ENCODE measurements at regions not wholly inside any gene's neighbourhood (a gene's known extent, or its start where the extent isn't known, plus 50 kb on each side); places are given as distances from the start of the nearest gene placed in this dataset.

- Histone ChIP-seq H2BK5ac (ENCODE audit: insufficient read length, low read length) (no peak overlapping the region), H3K23ac (ENCODE audit: insufficient read length, low read depth, low read length) (no peak overlapping the region), H3K18ac (ENCODE audit: insufficient read length, low read depth, low read length) (no peak overlapping the region), H3K4me1 (ENCODE audit: insufficient read depth, low read length) (peaks cover 5% of the 10 kb centered on the region), H2BK15ac (ENCODE audit: low read depth, low read length) (no peak overlapping the region), H3K27me3 (ENCODE audit: insufficient read depth, low read length) (no peaks in the 10 kb centered on the region), H2AK5ac (ENCODE audit: insufficient read length, low read length) (no peak overlapping the region), H2BK20ac (ENCODE audit: low read depth, low read length, poor library complexity, severe bottlenecking) (no peak overlapping the region), H4K20me1 (ENCODE audit: control insufficient read depth, insufficient read depth, insufficient read length) (no peaks in the 10 kb centered on the region), H3K4me2 (ENCODE audit: insufficient read depth, insufficient read length, low read length) (no peak overlapping the region), H3K14ac (ENCODE audit: insufficient read depth, low read length) (no peak overlapping the region), H2BK120ac (ENCODE audit: low read depth, low read length, poor library complexity, severe bottlenecking) (no peak overlapping the region), H3K23me2 (ENCODE audit: insufficient read length, low read depth, low read length, poor library complexity, severe bottlenecking) (no peaks in the 10 kb centered on the region), H2AFZ (ENCODE audit: low read length) (no peak overlapping the region), H3K9ac (ENCODE audit: extremely low read depth, insufficient read length, low read length) (no peak overlapping the region), H2BK12ac (ENCODE audit: insufficient read length, low read depth, low read length) (no peak overlapping the region), H4K8ac (replicated peaks; ENCODE audit: insufficient read length, low read depth, low read length) (no peak overlapping the region), H4K5ac (ENCODE audit: insufficient read length, low read depth, low read length) (no peak overlapping the region), H3K4ac (ENCODE audit: low read depth, low read length) (no peak overlapping the region), H3K27ac (ENCODE audit: insufficient read length, low read depth, low read length) (no peak overlapping the region), H3T11ph (ENCODE audit: low read length) (no peak overlapping the region), H4K91ac (ENCODE audit: insufficient read length, low read depth, low read length) (no peak overlapping the region), H3K79me1 (ENCODE audit: insufficient read depth, low read depth, low read length, poor library complexity, severe bottlenecking) (no peaks in the 10 kb centered on the region), H3K9me3 (ENCODE audit: control insufficient read depth, low read depth, low read length) (no peaks in the 10 kb centered on the region), H3K56ac (ENCODE audit: insufficient read length, low read depth, low read length) (no peak overlapping the region), H3K79me2 (ENCODE audit: insufficient read depth, low read length) (no peaks in the 10 kb centered on the region)
- TF ChIP-seq CTCF (conservative IDR thresholded peaks at IDR 0.05): no peak
- Mint-ChIP-seq H3K36me3 (ENCODE audit: insufficient read depth in 1 of 3, low read depth in 3 of 3) (no peaks in the 10 kb centered on the region), H3K4me3 (no peak overlapping the region), H3K27me3 (ENCODE audit: low read depth) (no peaks in the 10 kb centered on the region; the same call in 1 of the 2 replicates), H3K27ac (no peak overlapping the region; a peak in 2 of 7 replicates), H3K4me1 (peaks cover 25 to 38% of the 10 kb centered on the region in 2 experiments), H3K9me3 (no peaks in the 10 kb centered on the region)
- WGBS (ENCODE audit: extremely low coverage, insufficient read length, low lambda C conversion rate): no CpG with 5 or more reads among the region's 3 CpGs
- DNase-seq: no peak
Observed at GRCh38 chr13:33633701-33634545, 184.0 kb upstream of the RFC3 start.
